ENCODE measurements at regions not wholly inside any gene's neighbourhood (a gene's known extent, or its start where the extent isn't known, plus 50 kb on each side); places are given as distances from the start of the nearest gene placed in this dataset.

GRCh38 chr11:112835591-112836255 is 125.5 kb upstream of the NCAM1 start:
- H3K27ac ChIP-seq: no peak overlapping the region
- H3K9me3 ChIP-seq: no peaks in the 10 kb centered on the region
- no peak overlapping the region for H3K4me3 ChIP-seq
- DNase-seq: no peak
- H3K27me3 ChIP-seq: no peaks in the 10 kb centered on the region
- H3K4me1 ChIP-seq: no peaks in the 10 kb centered on the region
- no peak for TF ChIP-seq CTCF (IDR thresholded peaks at IDR 0.05)
- intact Hi-C loops (cut with DNase I): no loop called here
- no peak overlapping the region for H3K9ac ChIP-seq (ENCODE audit: low read depth in 2 of 2, low read length in 2 of 2)
- H3K36me3 ChIP-seq: no peaks in the 10 kb centered on the region

- intact Hi-C loops (cut with DNase I): no loop called here
- H3K27ac ChIP-seq: no peak overlapping the region
- no peak overlapping the region for H3K4me3 ChIP-seq
- DNase-seq: no peak
- no peak for TF ChIP-seq CTCF (IDR thresholded peaks at IDR 0.05)
- no peaks in the 10 kb centered on the region for H3K36me3 ChIP-seq
- H3K9me3 ChIP-seq: no peaks in the 10 kb centered on the region
- no peak overlapping the region for H3K9ac ChIP-seq (ENCODE audit: low read depth in 2 of 2, low read length in 2 of 2)
- no peaks in the 10 kb centered on the region for H3K4me1 ChIP-seq
- H3K27me3 ChIP-seq: no peaks in the 10 kb centered on the region
These were observed 125.0 kb upstream of the NCAM1 start for GRCh38 chr11:112836256-112836602.

GRCh38 chr11:112837162-112837826 is 123.9 kb upstream of the NCAM1 start:
- no peaks in the 10 kb centered on the region for H3K36me3 ChIP-seq
- H3K9ac ChIP-seq (ENCODE audit: low read depth in 2 of 2, low read length in 2 of 2): no peak overlapping the region
- H3K27me3 ChIP-seq: no peaks in the 10 kb centered on the region
- no peaks in the 10 kb centered on the region for H3K4me1 ChIP-seq
- DNase-seq: no peak
- no peak for TF ChIP-seq CTCF (IDR thresholded peaks at IDR 0.05)
- intact Hi-C loops (cut with DNase I): no loop called here
- no peak overlapping the region for H3K4me3 ChIP-seq
- H3K9me3 ChIP-seq: no peaks in the 10 kb centered on the region
- no peak overlapping the region for H3K27ac ChIP-seq

- Histone ChIP-seq H3K9me3 (no peaks in the 10 kb centered on the region), H3K27ac (no peak overlapping the region), H3K36me3 (no peaks in the 10 kb centered on the region), H3K9ac (ENCODE audit: low read depth in 2 of 2, low read length in 2 of 2) (no peak overlapping the region), H3K4me3 (no peak overlapping the region), H3K4me1 (no peaks in the 10 kb centered on the region), H3K27me3 (no peaks in the 10 kb centered on the region)
- intact Hi-C loops (cut with DNase I): no loop called here
- TF ChIP-seq CTCF (IDR thresholded peaks at IDR 0.05): no peak
- DNase-seq: no peak
These were observed 122.2 kb upstream of the NCAM1 start for GRCh38 chr11:112839051-112839450.

GRCh38 chr11:112841729-112842128 is 119.5 kb upstream of the NCAM1 start:
- DNase-seq: no peak
- Histone ChIP-seq H3K27ac (no peak overlapping the region), H3K36me3 (no peaks in the 10 kb centered on the region), H3K27me3 (no peaks in the 10 kb centered on the region), H3K9ac (ENCODE audit: low read depth in 2 of 2, low read length in 2 of 2) (no peak overlapping the region), H3K4me1 (no peaks in the 10 kb centered on the region), H3K9me3 (no peaks in the 10 kb centered on the region), H3K4me3 (no peak overlapping the region)
- intact Hi-C loops (cut with DNase I): loop anchor here (5.0 kb wide), 1 partner anchor 886 kb away; no protein-coding TSS in a partner anchor
- TF ChIP-seq CTCF (IDR thresholded peaks at IDR 0.05): no peak

Measured in colonic mucosa (tissue), 4 donors.